ENCODE measurements at regions not wholly inside any gene's neighbourhood (a gene's known extent, or its start where the extent isn't known, plus 50 kb on each side); places are given as distances from the start of the nearest gene placed in this dataset.

- 95% methylated on average over 3 of the region's 3 CpGs for WGBS, 3 donors
- intact Hi-C loops (cut with DNase I) = no loop called here
Observed at GRCh38 chr1:55831759-55832158, 616.6 kb upstream of the USP24 start.

GRCh38 chr1:55828044-55828443, 612.9 kb upstream of the USP24 start:
- TF ChIP-seq EP300 (IDR thresholded peaks at IDR 0.05) (no peak), CTCF (IDR thresholded peaks at IDR 0.05) (no peak), POLR2A (IDR thresholded peaks at IDR 0.05) (no peak)
- intact Hi-C loops (cut with DNase I) = no loop called here

More at GRCh38 chr1:55831759-55832158, 616.6 kb upstream of the USP24 start:
- Histone ChIP-seq H3K9me3 (no peaks in the 10 kb centered on the region), H3K27me3 (no peaks in the 10 kb centered on the region), H3K4me1 (ENCODE audit: insufficient read depth) (no peaks in the 10 kb centered on the region), H3K4me3 (no peak overlapping the region), H3K36me3 (no peaks in the 10 kb centered on the region), H3K27ac (no peak overlapping the region)
- DNase-seq = no peak
- no peak for TF ChIP-seq POLR2A (IDR thresholded peaks at IDR 0.05)
- TF ChIP-seq CTCF (IDR thresholded peaks at IDR 0.05) = no peak
- TF ChIP-seq EP300 (IDR thresholded peaks at IDR 0.05) = no peak

GRCh38 chr1:55827350-55827749, 612.2 kb upstream of the USP24 start:
- 23 to 32% (median 29%) methylated on average over 4 of the region's 4 CpGs for WGBS, 3 donors
- no peaks in the 10 kb centered on the region for H3K4me1 ChIP-seq (ENCODE audit: insufficient read depth)
- DNase-seq = peak in 1 of 5 donors; percentile 51
- H3K27me3 ChIP-seq = no peaks in the 10 kb centered on the region
- no peaks in the 10 kb centered on the region for H3K36me3 ChIP-seq
- H3K4me3 ChIP-seq = no peak overlapping the region
- intact Hi-C loops (cut with DNase I) = no loop called here
- H3K27ac ChIP-seq = no peak overlapping the region
- H3K9me3 ChIP-seq = no peaks in the 10 kb centered on the region
- no peak for TF ChIP-seq CTCF (IDR thresholded peaks at IDR 0.05)
- TF ChIP-seq EP300 (IDR thresholded peaks at IDR 0.05) = no peak
- TF ChIP-seq POLR2A (IDR thresholded peaks at IDR 0.05) = no peak

More at GRCh38 chr1:55828044-55828443, 612.9 kb upstream of the USP24 start:
- Histone ChIP-seq H3K4me1 (ENCODE audit: insufficient read depth) (no peaks in the 10 kb centered on the region), H3K36me3 (no peaks in the 10 kb centered on the region), H3K27me3 (no peaks in the 10 kb centered on the region), H3K9me3 (no peaks in the 10 kb centered on the region), H3K4me3 (no peak overlapping the region), H3K27ac (no peak overlapping the region)
- no peak for DNase-seq
- 91 to 93% (median 91%) methylated on average over 5 of the region's 5 CpGs for WGBS, 3 donors

GRCh38 chr1:55826381-55827080, 611.4 kb upstream of the USP24 start:
- TF ChIP-seq EP300 (IDR thresholded peaks at IDR 0.05) (no peak), POLR2A (IDR thresholded peaks at IDR 0.05) (no peak), CTCF (IDR thresholded peaks at IDR 0.05) (no peak)
- intact Hi-C loops (cut with DNase I) = no loop called here
- DNase-seq = no peak
- WGBS, 3 donors = 56 to 68% (median 56%) methylated on average over 4 of the region's 4 CpGs
- Histone ChIP-seq H3K27ac (no peak overlapping the region), H3K27me3 (no peaks in the 10 kb centered on the region), H3K4me3 (no peak overlapping the region), H3K36me3 (no peaks in the 10 kb centered on the region), H3K9me3 (no peaks in the 10 kb centered on the region), H3K4me1 (ENCODE audit: insufficient read depth) (no peaks in the 10 kb centered on the region)

Measured in ovary (tissue), 7 donors.